ENCODE measurements at regions not wholly inside any gene's neighbourhood (a gene's known extent, or its start where the extent isn't known, plus 50 kb on each side); places are given as distances from the start of the nearest gene placed in this dataset.

GRCh38 chr13:90230311-90230710 is 1117.2 kb upstream of the MIR17HG start:
- DNase-seq (ENCODE audit: low spot score) = no peak
- POLR2A ChIA-PET (ENCODE audit: low non-redundant PET) = no interaction called here
- H3K27ac ChIP-seq = no peak overlapping the region
- CTCF ChIA-PET = no interaction called here
- TF ChIP-seq CTCF (conservative IDR thresholded peaks at IDR 0.05; ENCODE audit: low read depth) = no peak

- no peak overlapping the region for H3K27ac ChIP-seq
- POLR2A ChIA-PET (ENCODE audit: low non-redundant PET) = no interaction called here
- TF ChIP-seq CTCF (conservative IDR thresholded peaks at IDR 0.05; ENCODE audit: low read depth) = no peak
- CTCF ChIA-PET = no interaction called here
- no peak for DNase-seq (ENCODE audit: low spot score)
Measured at GRCh38 chr13:90232291-90232690, 1115.2 kb upstream of the MIR17HG start.

GRCh38 chr13:90233933-90234672 is 1113.4 kb upstream of the MIR17HG start:
- CTCF ChIA-PET = interaction anchor here (0.6 kb wide), 1 partner anchor 530 kb away, joined by 3 read pairs; no protein-coding TSS in a partner anchor
- H3K27ac ChIP-seq = no peak overlapping the region
- TF ChIP-seq CTCF (conservative IDR thresholded peaks at IDR 0.05; ENCODE audit: low read depth) = no peak
- POLR2A ChIA-PET (ENCODE audit: low non-redundant PET) = no interaction called here
- no peak for DNase-seq (ENCODE audit: low spot score)

GRCh38 chr13:90237852-90238251 is 1109.6 kb upstream of the MIR17HG start:
- TF ChIP-seq CTCF (conservative IDR thresholded peaks at IDR 0.05; ENCODE audit: low read depth) = no peak
- ChIA-PET POLR2A (ENCODE audit: low non-redundant PET) (no interaction called here), CTCF (no interaction called here)
- DNase-seq (ENCODE audit: low spot score) = no peak
- H3K27ac ChIP-seq = no peak overlapping the region

- DNase-seq (ENCODE audit: low spot score) = peak; percentile 1
- TF ChIP-seq CTCF (conservative IDR thresholded peaks at IDR 0.05; ENCODE audit: low read depth) = no peak
- ChIA-PET POLR2A (ENCODE audit: low non-redundant PET) (no interaction called here), CTCF (no interaction called here)
- no peak overlapping the region for H3K27ac ChIP-seq
Measured at GRCh38 chr13:90238413-90238812, 1109.1 kb upstream of the MIR17HG start.

GRCh38 chr13:90239130-90239529 is 1108.4 kb upstream of the MIR17HG start:
- H3K27ac ChIP-seq = no peak overlapping the region
- ChIA-PET CTCF (no interaction called here), POLR2A (ENCODE audit: low non-redundant PET) (no interaction called here)
- DNase-seq (ENCODE audit: low spot score) = no peak
- no peak for TF ChIP-seq CTCF (conservative IDR thresholded peaks at IDR 0.05; ENCODE audit: low read depth)

Measured in RWPE1 (cell line).